GM21381 (cell line): ENCODE measurements at regions not wholly inside any gene's neighbourhood (a gene's known extent, or its start where the extent isn't known, plus 50 kb on each side); places are given as distances from the start of the nearest gene placed in this dataset.

Experiments used
- ATAC-seq: cut with Tn5 transposase; IDR thresholded peaks from one replicate; pipeline ENCODE4 v1.9.1; 2021; ENCODE audit warnings: mild to moderate bottlenecking, moderate library complexity; ENCODE audit not compliant: unreplicated experiment

- no peak for ATAC-seq
These were observed 459.2 kb upstream of the ACVR2A start for GRCh38 chr2:147385600-147385999.

GRCh38 chr2:147384659-147385058 lies 460.2 kb upstream of the ACVR2A start:
- ATAC-seq, result no peak

- ATAC-seq, result no peak
These were observed 462.4 kb upstream of the ACVR2A start for GRCh38 chr2:147382322-147382948.

GRCh38 chr2:147378403-147378802 lies 466.4 kb upstream of the ACVR2A start:
- no peak for ATAC-seq

- no peak for ATAC-seq
These were observed 469.8 kb upstream of the ACVR2A start for GRCh38 chr2:147375073-147375472.

GRCh38 chr2:147374423-147374811 lies 470.4 kb upstream of the ACVR2A start:
- ATAC-seq, result no peak

GRCh38 chr2:147373800-147374422 lies 470.9 kb upstream of the ACVR2A start:
- ATAC-seq, result no peak

- no peak for ATAC-seq
These were observed 476.5 kb upstream of the ACVR2A start for GRCh38 chr2:147368306-147368705.

- no peak for ATAC-seq
These were observed 478.6 kb upstream of the ACVR2A start for GRCh38 chr2:147366279-147366678.

GRCh38 chr2:147365622-147366021 lies 479.2 kb upstream of the ACVR2A start:
- ATAC-seq, result no peak

- ATAC-seq, result no peak
These were observed 480.2 kb upstream of the ACVR2A start for GRCh38 chr2:147364597-147364996.

- ATAC-seq, result no peak
These were observed 481.6 kb upstream of the ACVR2A start for GRCh38 chr2:147363181-147363580.

- ATAC-seq, result no peak
These were observed 486.5 kb upstream of the ACVR2A start for GRCh38 chr2:147358375-147358774.

- no peak for ATAC-seq
These were observed 488.7 kb upstream of the ACVR2A start for GRCh38 chr2:147356157-147356556.

- ATAC-seq, result no peak
These were observed 489.1 kb upstream of the ACVR2A start for GRCh38 chr2:147355706-147356105.

- ATAC-seq, result no peak
These were observed 491.8 kb upstream of the ACVR2A start for GRCh38 chr2:147353072-147353381.

- ATAC-seq, result no peak
These were observed 492.4 kb upstream of the ACVR2A start for GRCh38 chr2:147352264-147353071.

GRCh38 chr2:147351784-147352183 lies 493.0 kb upstream of the ACVR2A start:
- ATAC-seq, result no peak

- ATAC-seq, result no peak
These were observed 495.8 kb upstream of the ACVR2A start for GRCh38 chr2:147348931-147349555.

- no peak for ATAC-seq
These were observed 498.7 kb upstream of the ACVR2A start for GRCh38 chr2:147346142-147346541.

- no peak for ATAC-seq
These were observed 499.6 kb upstream of the ACVR2A start for GRCh38 chr2:147345246-147345645.

- ATAC-seq, result no peak
These were observed 502.5 kb upstream of the ACVR2A start for GRCh38 chr2:147342329-147342728.
